ENCODE measurements at regions not wholly inside any gene's neighbourhood (a gene's known extent, or its start where the extent isn't known, plus 50 kb on each side); places are given as distances from the start of the nearest gene placed in this dataset.

- no peak overlapping the region for H2BK20ac ChIP-seq (ENCODE audit: low read depth, low read length)
- H3K79me1 ChIP-seq (ENCODE audit: low read depth in 1 of 2, low read length in 2 of 2), result no peaks in the 10 kb centered on the region
- H3K4me2 ChIP-seq (ENCODE audit: low read depth, low read length), result no peak overlapping the region
- no peak overlapping the region for H2AFZ ChIP-seq (replicated peaks; ENCODE audit: low read length, poor library complexity)
- H4K8ac ChIP-seq (ENCODE audit: low read depth in 2 of 2, low read length in 2 of 2), result no peak overlapping the region
- H2BK15ac ChIP-seq (ENCODE audit: low read depth, low read length), result no peak overlapping the region
- TF ChIP-seq CEBPB (IDR thresholded peaks at IDR 0.05; ENCODE audit: low read depth, low read length), result no peak
- TF ChIP-seq CHD1 (IDR thresholded peaks at IDR 0.05; ENCODE audit: low read depth, low read length), result no peak
- no peak for TF ChIP-seq FOS (IDR thresholded peaks at IDR 0.05; ENCODE audit: low read depth, low read length)
- TF ChIP-seq ELK1 (IDR thresholded peaks at IDR 0.05; ENCODE audit: borderline replicate concordance, low read depth, low read length), result no peak
- TF ChIP-seq RFX5 (IDR thresholded peaks at IDR 0.05; ENCODE audit: low read depth, low read length), result no peak
- no peak for TF ChIP-seq BHLHE40 (IDR thresholded peaks at IDR 0.05; ENCODE audit: low read depth, low read length)
- no peak for TF ChIP-seq USF2 (IDR thresholded peaks at IDR 0.05; ENCODE audit: low read depth, low read length)
- TF ChIP-seq SMC3 (IDR thresholded peaks at IDR 0.05; ENCODE audit: low read depth, low read length), result no peak
- TF ChIP-seq NFE2L2 (IDR thresholded peaks at IDR 0.05; ENCODE audit: low read depth, low read length), result no peak
- H2BK120ac ChIP-seq (ENCODE audit: low read depth, low read length), result no peak overlapping the region
- H4K5ac ChIP-seq (ENCODE audit: low read depth, low read length), result no peak overlapping the region
- no peaks in the 10 kb centered on the region for H3K9me1 ChIP-seq (ENCODE audit: insufficient read depth, low read length)
- ATAC-seq (ENCODE audit: low read depth) (no peak), DNase-seq (no peak)
- no peak overlapping the region for H4K91ac ChIP-seq (ENCODE audit: insufficient read depth, low read depth, low read length)
- dilution Hi-C loops (cut with HindIII; ENCODE audit: low sequenced_read_pairs, unreplicated experiment) (no loop called here), in situ Hi-C loops (cut with MboI; ENCODE audit: low sequenced_read_pairs) (no loop called here), intact Hi-C loops (cut with micrococcal nuclease) (no loop called here)
- H2AK9ac ChIP-seq (replicated peaks; ENCODE audit: low read depth, low read length, poor library complexity), result no peak overlapping the region
- CTCF ChIA-PET, result interaction anchor here (0.5 kb wide), 1 partner anchor 10 kb away, joined by 3 read pairs; no protein-coding TSS in a partner anchor
- H3K23ac ChIP-seq (ENCODE audit: low read depth, low read length), result no peak overlapping the region
- no peaks in the 10 kb centered on the region for H4K20me1 ChIP-seq (ENCODE audit: insufficient read depth, low read length)
- H3K36me3 ChIP-seq (ENCODE audit: control insufficient read depth, insufficient read depth, low read length), result no peaks in the 10 kb centered on the region
- H3K27ac ChIP-seq (ENCODE audit: insufficient read depth, low read length), result no peak overlapping the region
- no CpG with 5 or more reads among the region's 2 CpGs for WGBS, 2 experiments (ENCODE audit: extremely low coverage in 2 of 2, insufficient read length in 1 of 2)
- no peak overlapping the region for H3K14ac ChIP-seq (replicated peaks; ENCODE audit: low read depth, low read length)
- H3K9ac ChIP-seq (ENCODE audit: low read depth, low read length), result no peak overlapping the region
- H2AK5ac ChIP-seq (ENCODE audit: low read depth, low read length), result no peak overlapping the region
- H3K18ac ChIP-seq (ENCODE audit: low read depth, low read length), result no peak overlapping the region
- BruUV-seq (replicated peaks), result no TSS peak
- no peak overlapping the region for H3K4me3 ChIP-seq (ENCODE audit: insufficient read depth, low read depth, low read length)
- no peak overlapping the region for H3K56ac ChIP-seq (ENCODE audit: extremely low read depth, insufficient read depth, low read length)
- H3K27me3 ChIP-seq (ENCODE audit: control insufficient read depth, insufficient read depth, low read length), result no peaks in the 10 kb centered on the region
- H3K4ac ChIP-seq (ENCODE audit: low read depth, low read length), result no peak overlapping the region
- H2BK5ac ChIP-seq (ENCODE audit: low read depth, low read length, poor library complexity, severe bottlenecking), result no peak overlapping the region
- H3K9me3 ChIP-seq (ENCODE audit: control insufficient read depth, insufficient read depth, low read length), result no peaks in the 10 kb centered on the region
- H3K4me1 ChIP-seq (ENCODE audit: control insufficient read depth, insufficient read depth, low read length), result no peaks in the 10 kb centered on the region
- POLR2A ChIA-PET (ENCODE audit: unreplicated experiment), result interaction anchor here (0.6 kb wide), 1 partner anchor 601 kb away, joined by 3 read pairs; no protein-coding TSS in a partner anchor
Measured at GRCh38 chr7:110417611-110418010, 673.3 kb upstream of the LRRN3 start.
